HG03432 (cell line): ENCODE measurements at regions not wholly inside any gene's neighbourhood (a gene's known extent, or its start where the extent isn't known, plus 50 kb on each side); places are given as distances from the start of the nearest gene placed in this dataset.

Experiments used
- ATAC-seq: cut with Tn5 transposase; IDR thresholded peaks from one replicate; pipeline ENCODE4 v1.9.1; 2021; ENCODE audit warnings: mild to moderate bottlenecking, moderate library complexity; ENCODE audit not compliant: unreplicated experiment

DNA sequence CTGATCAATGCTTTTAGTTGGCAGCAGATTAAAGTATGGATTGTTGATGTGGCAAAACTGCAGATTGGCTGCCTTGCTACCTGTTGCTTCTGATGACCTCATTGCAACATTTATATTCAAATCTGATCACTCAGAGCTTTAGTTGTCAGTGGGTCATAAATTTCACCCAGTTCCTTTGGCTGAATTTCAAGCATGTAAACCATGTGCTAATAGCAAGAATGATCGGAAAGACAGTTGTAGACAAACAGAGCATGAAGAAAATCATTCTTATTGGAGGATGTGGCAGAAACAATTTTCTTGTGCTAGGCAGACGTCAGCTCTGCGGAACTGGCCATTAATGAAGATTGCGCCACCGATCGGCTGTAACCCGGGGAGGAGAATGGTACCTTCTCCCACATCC, 346.6 kb upstream of the EEF2KMT start:
- ATAC-seq, result no peak

DNA sequence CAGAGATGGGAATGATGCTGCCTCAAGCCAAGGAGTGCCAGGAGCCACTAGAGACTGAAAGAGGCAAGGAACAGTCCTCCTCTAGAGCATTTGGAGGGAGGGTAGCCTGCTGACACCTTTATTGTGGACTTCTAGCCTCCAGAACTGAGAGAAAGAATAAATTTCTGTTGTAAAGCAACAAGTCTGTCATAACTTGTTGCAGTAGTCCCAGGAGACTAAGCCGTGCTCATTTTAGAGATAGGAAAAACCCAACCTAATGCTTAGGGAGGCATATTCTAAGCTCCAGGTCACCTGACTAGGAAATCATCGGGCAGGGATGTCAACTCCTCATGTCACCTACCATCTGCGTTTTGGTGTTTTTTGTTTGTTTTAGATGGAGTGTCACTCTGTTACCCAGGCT, 345.4 kb upstream of the EEF2KMT start:
- ATAC-seq, result no peak

DNA sequence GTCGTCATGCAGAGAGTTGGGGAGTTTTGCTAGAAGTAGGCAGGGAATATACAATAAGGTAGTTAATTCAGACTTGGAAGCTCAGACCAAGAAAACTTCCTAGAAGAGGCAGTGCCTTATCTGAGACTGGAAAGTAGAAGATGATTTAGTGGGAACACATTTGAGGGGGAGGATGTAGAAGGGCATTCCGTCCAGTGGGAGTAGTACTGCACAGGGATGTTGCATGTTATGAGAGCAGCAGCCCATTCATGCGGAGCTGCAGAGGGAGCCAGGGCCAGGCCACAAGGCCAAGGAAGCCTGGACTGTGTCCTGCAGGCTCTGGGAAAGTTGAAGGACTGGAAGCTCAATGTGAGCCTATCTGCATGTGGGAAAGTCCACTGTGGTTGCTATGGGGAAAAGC, 344.5 kb upstream of the EEF2KMT start:
- no peak for ATAC-seq

DNA sequence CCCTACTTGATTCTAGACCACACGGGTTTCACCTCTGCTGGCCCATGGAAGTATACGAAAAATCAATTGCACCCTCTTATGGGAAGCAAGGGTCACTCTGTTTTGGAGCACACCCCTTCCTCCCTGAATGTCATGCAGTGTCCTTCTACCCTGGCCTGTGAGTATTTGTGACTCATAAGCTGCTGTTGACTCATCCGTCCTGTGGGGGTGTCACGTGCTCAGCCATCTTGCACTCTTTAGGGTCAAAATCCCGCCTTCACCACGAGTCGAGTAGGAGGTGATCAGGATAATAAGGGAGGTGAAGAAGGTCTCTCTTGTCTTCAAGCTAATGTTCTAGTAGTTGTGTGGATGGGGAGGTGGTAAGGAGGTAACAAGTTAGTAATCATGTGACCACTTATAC, 341.0 kb upstream of the EEF2KMT start:
- no peak for ATAC-seq

DNA sequence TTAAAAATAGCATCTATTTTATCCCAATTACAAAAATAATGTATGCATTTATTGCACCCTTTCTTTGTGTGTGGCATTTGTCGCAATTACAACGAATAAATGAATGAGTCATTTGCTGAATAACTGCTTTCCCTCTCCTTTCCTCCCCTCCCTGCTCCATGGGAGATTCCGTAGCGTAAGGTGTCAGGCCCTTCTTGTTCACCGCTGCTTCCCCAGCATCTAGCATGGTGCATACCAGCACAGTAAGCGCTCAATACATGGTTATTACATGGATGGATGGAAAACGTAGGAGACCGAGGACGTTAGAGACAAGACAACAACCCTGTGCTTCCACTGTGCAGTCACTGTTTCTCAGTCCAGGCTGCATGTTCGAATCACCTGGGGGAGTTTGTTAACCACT, 336.0 kb upstream of the EEF2KMT start:
- ATAC-seq, result no peak

DNA sequence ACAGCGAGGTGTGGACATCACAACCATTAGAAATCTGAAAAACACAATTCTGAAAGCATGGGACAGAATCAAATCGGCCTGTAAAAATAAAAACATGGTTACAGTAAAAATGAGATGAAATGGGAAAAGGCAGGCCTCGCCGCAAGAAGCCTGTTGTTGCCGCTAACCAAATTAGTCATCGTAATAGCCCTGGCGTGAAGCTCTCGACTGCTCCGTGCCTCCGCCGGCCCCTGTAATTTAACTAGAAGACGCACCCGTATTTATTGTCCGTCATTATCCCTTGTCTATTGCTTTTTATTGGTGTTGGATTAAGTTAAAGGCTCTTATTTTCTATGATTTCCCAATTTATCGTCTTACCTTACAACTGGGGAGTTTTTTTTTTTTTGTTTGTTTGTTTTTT, 334.6 kb upstream of the EEF2KMT start:
- no peak for ATAC-seq

DNA sequence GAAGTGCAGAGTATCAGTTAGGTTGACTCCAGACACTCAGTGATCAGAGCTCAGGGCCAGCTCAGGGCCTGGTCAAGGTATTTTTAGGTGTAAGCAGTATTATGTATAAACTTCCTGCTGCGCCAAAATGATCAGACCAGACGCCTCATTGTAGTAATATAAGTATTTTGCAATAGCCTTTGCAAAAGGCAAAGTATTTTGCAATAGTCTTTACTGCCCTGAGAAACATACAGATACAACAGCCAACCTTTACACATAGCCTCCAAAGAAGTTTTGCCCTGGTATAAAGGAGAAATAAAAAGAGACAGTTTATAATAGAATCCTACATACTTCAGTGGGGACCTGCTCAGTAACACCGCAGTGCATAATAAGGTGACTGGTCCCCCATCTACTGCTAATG, 333.0 kb upstream of the EEF2KMT start:
- ATAC-seq, result no peak

DNA sequence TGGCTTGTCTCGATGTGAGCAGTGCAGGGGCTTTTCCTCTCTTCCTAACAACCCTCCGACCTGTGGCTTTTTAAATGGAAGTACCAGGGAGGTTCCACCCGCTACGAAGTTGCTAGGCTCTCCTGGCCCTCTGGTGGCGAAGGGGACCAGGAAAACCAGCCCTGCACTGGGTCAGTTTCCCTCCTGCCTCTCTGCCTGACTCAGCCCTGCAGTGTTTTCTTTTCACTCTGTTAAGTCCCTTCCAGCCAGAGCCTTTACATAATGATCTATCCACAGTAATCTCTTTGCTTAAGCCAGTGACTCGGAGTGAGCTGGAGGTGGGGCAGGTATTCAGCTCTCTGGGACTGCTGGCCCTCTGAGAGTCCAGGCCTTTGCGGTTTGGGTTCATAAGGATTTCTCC, 331.3 kb upstream of the EEF2KMT start:
- ATAC-seq, result no peak

DNA sequence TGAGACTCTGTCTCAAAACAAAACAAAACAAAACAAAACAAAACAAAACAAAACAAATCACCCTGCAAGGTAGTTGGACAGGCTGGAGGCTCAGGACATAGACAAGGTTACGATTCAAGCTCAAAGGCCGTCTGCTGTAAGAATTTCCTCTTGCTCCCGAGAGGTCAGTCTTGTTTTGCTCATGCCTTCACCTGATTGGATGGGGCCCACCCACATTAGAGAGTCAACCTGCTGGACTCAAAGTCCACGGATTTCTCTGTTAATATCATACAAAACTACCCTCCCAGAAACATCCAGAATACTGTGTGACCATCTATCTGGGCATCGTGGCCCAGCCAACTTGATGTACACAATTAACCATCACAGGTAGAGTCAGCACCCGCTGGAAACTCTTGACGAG, 330.0 kb upstream of the EEF2KMT start:
- no peak for ATAC-seq

DNA sequence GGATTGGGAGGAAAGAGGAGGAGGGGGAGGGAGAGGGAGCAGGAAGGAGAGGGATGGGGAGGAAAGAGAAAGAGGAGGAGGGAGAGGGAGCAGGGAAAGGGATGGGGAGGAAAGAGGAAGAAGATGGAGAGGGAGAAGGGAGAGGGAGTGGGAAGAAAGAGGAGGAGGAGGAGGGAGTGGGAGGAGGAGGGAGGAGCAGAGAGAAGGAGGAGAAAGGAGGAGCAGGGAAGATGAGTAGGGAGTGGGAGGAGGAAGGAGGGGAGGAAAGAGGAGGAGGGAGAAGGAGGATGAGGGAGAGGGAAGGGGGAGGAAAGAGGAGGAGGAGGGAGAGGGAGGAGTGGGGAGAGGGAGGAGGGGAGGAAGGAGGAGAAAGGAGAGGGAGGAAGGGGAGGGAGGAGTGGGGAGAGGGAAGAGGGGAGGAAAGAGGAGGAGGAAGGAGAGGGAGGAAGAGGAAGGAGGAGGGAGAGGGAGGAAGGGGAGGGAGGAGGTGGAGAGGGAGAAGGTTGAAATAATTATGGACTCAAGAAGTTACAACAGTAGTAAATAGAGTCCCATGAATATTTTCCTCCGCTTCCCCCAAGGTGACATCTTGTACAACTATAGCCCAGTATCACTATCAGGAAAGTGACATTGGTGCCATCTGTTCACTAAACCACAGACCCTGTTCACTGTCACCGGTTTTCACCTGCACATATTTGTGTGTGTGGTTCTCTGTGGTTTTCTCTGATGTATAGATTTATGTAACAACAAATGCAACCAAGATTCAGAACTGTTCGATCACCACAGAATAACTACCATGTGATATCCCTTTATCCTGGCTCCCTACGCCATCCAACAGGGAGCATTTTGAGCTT, 325.3 kb upstream of the EEF2KMT start:
- no peak for ATAC-seq

DNA sequence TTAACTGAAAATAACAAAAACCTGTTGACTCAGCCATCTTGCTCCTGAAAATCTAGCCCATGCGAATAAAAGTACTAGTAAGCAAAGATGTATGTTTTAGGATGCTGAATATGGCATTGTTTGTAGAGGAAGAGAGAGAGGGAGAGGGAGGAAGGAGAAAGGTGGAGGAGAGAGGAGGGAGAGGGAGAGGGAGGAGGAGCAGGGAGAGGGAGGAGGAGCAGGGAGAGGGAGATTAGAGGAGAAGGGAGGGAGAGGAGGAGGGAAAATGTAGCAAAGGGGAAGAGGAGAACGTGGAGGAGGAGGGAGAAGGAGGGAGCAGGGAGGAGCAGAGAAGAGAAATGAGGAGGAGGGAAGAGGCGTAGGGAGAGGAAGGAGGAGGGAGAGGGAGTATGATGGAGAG, 324.5 kb upstream of the EEF2KMT start:
- ATAC-seq, result no peak

DNA sequence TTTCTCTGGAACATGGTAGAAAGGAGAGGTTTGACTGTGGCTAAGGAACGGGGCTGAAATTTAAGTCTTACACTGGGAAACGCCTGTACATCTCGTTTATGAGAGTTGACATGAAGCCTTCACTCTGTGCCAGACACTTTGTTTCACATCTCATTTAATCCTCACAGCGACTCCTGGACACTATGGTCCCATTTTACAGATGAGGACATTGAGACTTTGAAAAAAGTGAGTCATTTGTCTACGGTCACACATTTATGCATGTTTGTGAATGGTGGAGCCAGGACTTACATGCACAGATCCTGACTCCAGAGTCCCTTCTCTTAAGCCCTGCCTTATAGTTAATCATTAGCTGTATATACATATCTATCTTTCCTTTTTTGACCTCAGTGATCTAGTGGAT, 318.4 kb upstream of the EEF2KMT start:
- ATAC-seq, result no peak

DNA sequence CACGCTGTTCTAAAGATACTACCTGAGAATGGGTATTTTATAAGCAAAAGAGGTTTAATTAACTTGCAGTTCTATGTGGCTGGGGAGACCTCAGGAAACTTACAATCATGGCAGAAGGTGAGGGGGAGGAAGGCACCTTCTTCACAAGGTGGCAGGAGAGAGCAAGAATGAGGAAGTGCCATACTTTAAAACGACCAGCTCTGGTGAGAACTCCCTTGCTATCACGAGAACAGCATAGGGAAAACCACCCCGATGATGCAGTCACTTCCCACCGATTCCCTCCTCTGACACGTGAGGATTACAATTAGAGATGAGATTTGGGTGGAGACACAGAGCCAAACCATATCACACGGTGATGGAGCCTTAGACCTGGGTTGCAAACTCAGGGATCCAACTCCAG, 317.5 kb upstream of the EEF2KMT start:
- no peak for ATAC-seq

DNA sequence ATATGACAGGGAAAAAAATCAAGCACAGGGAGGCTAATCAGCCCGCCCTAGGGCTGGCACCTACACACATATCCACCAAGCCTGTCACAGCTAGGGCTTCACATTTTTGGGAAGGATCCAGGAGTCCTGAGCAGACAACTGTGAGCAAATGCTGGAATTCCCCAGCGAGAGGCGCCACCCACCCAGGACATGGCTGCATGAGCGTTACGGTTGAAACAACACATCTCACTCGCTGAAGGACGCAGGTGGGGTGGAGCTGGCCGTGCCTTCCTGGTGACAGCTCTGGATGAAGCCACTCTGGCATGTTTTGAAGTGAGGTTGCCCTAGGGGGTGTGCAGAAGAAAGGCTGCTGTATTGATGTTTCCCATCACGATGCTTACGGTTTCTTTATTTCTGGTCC, 315.1 kb upstream of the EEF2KMT start:
- no peak for ATAC-seq

DNA sequence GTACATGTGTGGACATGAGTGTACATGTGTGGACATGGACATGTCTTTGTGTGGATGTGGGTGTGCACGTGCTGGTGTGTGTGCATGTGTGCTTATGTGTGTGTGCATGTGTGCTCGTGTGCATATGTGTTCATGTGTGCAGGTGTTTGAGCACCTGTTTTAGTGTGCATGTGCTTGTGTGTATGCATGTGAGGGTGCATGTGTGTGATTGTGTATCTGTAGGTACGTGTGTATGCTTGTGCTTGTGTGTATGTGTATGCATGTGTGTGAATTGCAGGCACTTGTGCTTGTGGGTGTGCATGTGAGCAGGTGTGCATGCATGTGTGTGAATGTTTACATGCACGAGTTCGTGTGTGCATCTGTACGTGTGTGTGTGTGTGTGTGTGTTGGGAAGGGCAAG, 300.6 kb upstream of the EEF2KMT start:
- no peak for ATAC-seq

DNA sequence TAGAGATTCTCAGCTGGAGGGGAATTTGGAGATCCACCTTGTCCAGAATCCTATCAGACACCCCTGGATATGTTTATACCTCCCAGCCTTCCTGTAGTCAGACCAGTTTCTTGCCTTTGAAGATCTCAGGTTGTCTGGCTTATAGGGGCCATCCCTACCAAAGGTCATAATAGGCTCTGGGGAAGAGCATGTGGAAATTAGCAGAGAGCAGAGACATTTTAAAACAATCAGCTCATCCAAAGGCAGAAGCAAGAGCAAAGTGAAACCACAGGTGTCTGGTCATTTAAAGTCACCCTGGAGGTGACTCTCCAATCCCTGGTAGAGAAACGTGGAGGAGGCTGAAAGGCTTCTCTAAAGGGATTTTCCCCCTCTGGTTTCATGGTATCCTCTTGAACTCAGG, 299.3 kb upstream of the EEF2KMT start:
- ATAC-seq, result no peak

DNA sequence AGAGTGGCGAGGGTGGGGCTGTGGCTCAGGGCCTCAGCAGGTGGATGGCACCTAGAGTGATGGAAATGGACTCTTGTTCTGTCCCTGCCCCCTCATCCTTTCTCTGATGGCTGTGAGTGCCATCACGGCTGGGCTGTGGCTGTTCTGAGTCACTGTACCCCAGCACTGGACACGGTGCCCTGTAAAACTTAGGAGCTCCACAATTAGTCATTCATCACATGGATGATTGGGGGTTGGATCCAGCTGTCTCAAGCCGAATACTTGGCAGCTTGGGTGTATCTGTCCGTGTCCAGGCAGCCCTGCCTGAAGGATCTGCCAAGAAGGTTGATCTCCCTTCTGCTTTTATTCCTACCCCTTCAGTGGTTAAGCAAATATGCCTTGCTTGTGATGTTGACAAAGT, 295.5 kb upstream of the EEF2KMT start:
- no peak for ATAC-seq

DNA sequence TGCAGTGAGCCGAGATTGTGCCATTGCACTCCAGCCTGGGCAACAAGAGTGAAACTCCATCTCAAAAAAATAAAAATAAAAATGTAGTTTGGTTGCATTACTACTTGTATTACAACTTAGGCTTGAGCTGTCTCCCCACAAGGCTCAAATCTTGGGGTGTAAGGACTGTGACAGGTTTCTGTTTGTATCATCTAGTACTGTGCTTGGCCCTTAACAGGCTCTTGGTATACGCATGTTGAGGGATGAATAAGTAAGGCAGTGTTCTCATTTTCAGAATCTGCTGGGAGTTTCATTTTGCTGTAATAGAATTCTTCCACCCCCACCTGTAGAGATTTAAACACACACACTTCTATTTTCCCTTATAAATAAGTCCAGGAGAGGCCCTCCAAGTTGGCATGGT, 289.4 kb upstream of the EEF2KMT start:
- no peak for ATAC-seq

DNA sequence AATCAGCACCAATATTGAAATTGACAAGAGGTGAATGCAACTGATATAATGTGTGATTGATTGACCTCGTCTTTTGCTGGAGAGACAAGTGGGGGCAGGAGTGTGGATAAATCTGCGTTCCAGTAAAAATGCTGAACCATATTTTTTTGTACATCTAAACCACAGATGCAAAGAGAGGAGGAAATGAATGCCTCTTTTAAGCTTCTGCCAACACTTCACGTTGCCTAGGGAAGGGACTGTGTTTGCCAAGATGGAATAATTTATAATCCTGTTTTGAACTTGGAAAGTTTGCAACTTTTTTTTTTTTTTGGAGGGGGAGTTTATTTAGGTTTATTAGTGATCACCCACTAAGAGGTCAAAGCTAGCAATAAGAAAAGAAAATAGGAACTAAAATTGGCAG, 288.2 kb upstream of the EEF2KMT start:
- ATAC-seq, result no peak

DNA sequence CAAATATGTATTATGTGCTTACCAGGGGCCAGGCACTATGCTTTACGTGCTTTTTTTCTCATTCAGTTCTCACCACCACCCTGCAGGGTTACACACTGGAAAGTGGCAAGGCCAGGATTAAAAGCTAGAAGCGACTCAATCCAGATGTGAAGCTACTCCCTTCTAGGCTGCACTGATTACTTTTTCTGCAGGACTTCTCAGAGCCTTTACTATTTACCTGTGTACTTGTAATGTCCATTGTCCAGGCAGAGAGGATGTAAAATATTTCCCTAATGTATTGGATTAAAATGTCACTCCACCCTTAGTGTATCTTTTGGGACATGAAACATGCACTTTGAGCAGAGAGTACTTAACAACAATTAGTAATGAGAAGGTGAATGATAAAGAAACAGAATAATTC, 287.5 kb upstream of the EEF2KMT start:
- ATAC-seq, result no peak

DNA sequence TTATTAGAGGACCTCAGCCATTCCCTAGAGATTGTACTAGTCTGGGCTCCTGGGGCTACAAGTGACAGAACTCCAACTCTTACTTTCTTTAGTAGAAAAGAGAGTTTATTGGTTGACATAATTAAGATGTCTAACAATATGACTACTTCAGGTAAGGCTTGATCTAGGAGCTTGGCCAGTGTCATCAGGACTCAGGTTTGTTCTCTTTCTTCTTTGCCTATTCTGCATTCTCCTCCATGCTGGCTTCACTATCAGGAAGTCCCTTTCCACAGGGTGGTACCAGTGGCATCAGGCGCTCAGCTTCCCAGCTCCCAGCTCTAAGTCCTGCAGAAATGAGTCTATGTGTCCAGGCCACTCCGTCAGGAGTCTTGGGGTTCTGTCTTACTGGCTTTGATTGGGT, 286.1 kb upstream of the EEF2KMT start:
- no peak for ATAC-seq

DNA sequence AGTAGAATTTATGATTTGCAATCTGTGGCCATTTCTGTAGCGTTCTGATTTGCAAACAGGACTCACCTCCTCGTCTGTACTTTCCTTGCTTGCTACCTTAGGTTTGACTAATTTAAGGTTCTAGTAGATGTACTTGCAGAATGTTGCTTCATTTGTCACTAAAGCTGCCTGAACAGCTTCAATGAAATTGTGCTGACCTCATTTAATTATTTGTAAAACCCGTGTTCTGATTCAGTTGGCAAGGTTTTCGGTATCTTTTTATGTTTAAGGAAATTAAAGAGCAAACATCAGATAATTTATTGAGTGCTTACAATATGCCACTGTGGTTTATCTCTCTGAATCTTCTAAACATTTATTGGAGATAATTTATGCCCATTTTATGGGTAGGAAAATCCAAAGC, 284.9 kb upstream of the EEF2KMT start:
- no peak for ATAC-seq

DNA sequence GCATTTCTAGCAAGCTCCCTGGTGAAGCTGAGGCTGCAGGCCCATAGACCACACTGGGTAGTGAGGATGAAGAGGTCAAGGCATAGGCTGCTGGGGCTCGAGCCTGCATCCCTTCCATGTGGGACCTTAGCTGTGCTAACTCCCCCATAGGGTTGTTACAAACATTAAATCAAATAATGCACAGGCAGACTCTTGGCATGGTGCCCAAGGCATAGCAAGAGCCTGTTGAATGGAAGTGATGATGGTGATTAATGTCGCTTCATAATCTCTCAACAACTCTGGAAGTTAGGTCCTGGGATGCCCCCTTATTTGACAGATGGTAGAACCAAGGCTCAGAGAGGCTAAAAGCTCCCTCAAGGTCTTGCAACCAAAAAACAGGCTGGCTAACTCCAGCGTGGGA, 283.9 kb upstream of the EEF2KMT start:
- ATAC-seq, result no peak
